Activated naive CD8-positive, alpha-beta T cell (primary cell): ENCODE measurements at regions not wholly inside any gene's neighbourhood (a gene's known extent, or its start where the extent isn't known, plus 50 kb on each side); places are given as distances from the start of the nearest gene placed in this dataset.

ENCODE experiments used
- H3K27ac Mint-ChIP-seq: one replicate; pipeline ENCODE4 v1.8.0; 2021; ENCODE audit warnings: mixed read lengths
- H3K27me3 Mint-ChIP-seq: one replicate; pipeline ENCODE4 v1.8.0; 2021; ENCODE audit warnings: mixed read lengths
- H3K36me3 Mint-ChIP-seq: one replicate; pipeline ENCODE4 v1.8.0; 2021; ENCODE audit warnings: mixed read lengths
- H3K4me1 Mint-ChIP-seq: one replicate; pipeline ENCODE4 v1.8.0; 2021; ENCODE audit warnings: low read depth, mixed read lengths
- H3K4me3 Mint-ChIP-seq: one replicate; pipeline ENCODE4 v1.8.0; 2021; ENCODE audit warnings: mild to moderate bottlenecking, mixed read lengths
- H3K9me3 Mint-ChIP-seq: one replicate; pipeline ENCODE4 v1.8.0; 2021; ENCODE audit warnings: low read depth, mixed read lengths

GRCh38 chrX:122418758-122419157, 765.3 kb upstream of the GRIA3 start:
- no peaks in the 10 kb centered on the region for H3K4me1 Mint-ChIP-seq
- no peaks in the 10 kb centered on the region for H3K9me3 Mint-ChIP-seq
- no peak overlapping the region for H3K27ac Mint-ChIP-seq
- no peak overlapping the region for H3K4me3 Mint-ChIP-seq
- H3K27me3 Mint-ChIP-seq, result no peaks in the 10 kb centered on the region
- no peaks in the 10 kb centered on the region for H3K36me3 Mint-ChIP-seq

- no peaks in the 10 kb centered on the region for H3K27me3 Mint-ChIP-seq
- no peaks in the 10 kb centered on the region for H3K4me1 Mint-ChIP-seq
- H3K36me3 Mint-ChIP-seq, result no peaks in the 10 kb centered on the region
- no peak overlapping the region for H3K27ac Mint-ChIP-seq
- no peak overlapping the region for H3K4me3 Mint-ChIP-seq
- H3K9me3 Mint-ChIP-seq, result no peaks in the 10 kb centered on the region
These were observed 762.5 kb upstream of the GRIA3 start for GRCh38 chrX:122421434-122422121.

GRCh38 chrX:122422547-122422946, 761.5 kb upstream of the GRIA3 start:
- Mint-ChIP-seq H3K27ac (no peak overlapping the region), H3K4me3 (no peak overlapping the region), H3K9me3 (no peaks in the 10 kb centered on the region), H3K36me3 (no peaks in the 10 kb centered on the region), H3K4me1 (no peaks in the 10 kb centered on the region), H3K27me3 (no peaks in the 10 kb centered on the region)

- H3K27ac Mint-ChIP-seq, result no peak overlapping the region
- no peaks in the 10 kb centered on the region for H3K9me3 Mint-ChIP-seq
- H3K36me3 Mint-ChIP-seq, result no peaks in the 10 kb centered on the region
- no peaks in the 10 kb centered on the region for H3K27me3 Mint-ChIP-seq
- H3K4me1 Mint-ChIP-seq, result no peaks in the 10 kb centered on the region
- no peak overlapping the region for H3K4me3 Mint-ChIP-seq
These were observed 749.1 kb upstream of the GRIA3 start for GRCh38 chrX:122434942-122435341.

DNA sequence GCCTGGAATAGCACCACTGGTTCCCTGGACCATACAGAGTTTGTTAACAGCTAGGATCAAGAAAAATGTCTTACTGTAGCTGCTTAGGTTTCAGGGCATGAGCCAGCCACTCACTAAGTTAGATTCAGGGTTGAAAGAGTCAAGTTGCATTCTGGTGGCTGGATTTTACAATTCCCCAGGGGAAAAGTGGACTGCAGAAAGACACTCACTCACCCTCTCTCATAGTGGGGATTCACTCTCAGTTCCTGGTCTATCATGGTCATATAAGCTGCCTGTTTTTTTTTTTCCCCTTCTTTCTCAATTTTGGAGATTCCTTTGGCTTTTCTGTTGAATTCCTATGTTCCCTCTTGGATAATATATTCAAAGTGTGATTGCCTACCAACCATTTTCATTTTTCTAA, 744.2 kb upstream of the GRIA3 start:
- Mint-ChIP-seq H3K36me3 (no peaks in the 10 kb centered on the region), H3K27ac (no peak overlapping the region), H3K4me3 (no peak overlapping the region), H3K9me3 (peaks cover 3% of the 10 kb centered on the region), H3K27me3 (no peaks in the 10 kb centered on the region), H3K4me1 (no peaks in the 10 kb centered on the region)

DNA sequence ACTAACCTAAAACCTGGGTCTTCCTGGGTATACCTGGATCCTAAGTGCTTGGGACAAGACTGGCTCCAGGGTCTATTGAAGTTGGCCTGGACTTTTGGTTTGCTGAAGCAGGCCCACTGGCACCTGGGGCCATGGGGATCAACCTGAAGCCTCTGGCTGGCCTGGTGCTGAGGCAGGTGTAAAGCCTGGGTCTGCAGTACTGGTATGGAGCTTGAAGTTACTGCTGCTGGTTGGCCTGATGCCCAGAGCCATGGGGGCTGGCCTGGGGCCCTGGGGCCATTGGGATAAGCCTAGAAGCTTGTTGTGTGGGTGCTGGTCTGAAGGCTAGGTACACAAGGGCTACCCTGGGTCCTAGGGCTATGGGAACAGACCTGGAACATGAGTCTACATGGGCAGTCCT, 743.2 kb upstream of the GRIA3 start:
- Mint-ChIP-seq H3K27ac (no peak overlapping the region), H3K36me3 (no peaks in the 10 kb centered on the region), H3K9me3 (peaks cover 3% of the 10 kb centered on the region), H3K4me1 (no peaks in the 10 kb centered on the region), H3K27me3 (no peaks in the 10 kb centered on the region), H3K4me3 (no peak overlapping the region)

DNA sequence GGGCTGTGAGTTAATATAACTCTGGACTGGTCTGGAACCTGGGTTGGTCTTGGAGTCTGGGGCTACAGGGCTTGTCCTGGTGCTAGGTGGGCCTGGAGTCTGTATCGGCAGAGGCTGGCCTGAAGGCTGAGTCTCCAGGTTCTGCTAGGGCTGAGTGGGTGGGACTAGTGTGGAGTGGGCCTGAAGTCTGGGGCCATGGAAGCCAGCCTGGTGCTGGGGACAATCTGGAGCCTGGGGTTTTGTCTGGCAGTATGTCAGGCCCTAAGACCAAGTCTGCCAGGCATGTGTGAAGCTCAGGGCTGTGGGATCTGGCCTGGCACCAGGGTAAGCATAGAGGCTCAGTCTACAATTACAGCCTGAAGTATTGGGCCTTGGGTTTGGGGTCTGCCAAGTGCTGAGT, 742.6 kb upstream of the GRIA3 start:
- H3K36me3 Mint-ChIP-seq, result no peaks in the 10 kb centered on the region
- H3K27me3 Mint-ChIP-seq, result no peaks in the 10 kb centered on the region
- peaks cover 3% of the 10 kb centered on the region for H3K9me3 Mint-ChIP-seq
- no peak overlapping the region for H3K27ac Mint-ChIP-seq
- no peaks in the 10 kb centered on the region for H3K4me1 Mint-ChIP-seq
- H3K4me3 Mint-ChIP-seq, result no peak overlapping the region

GRCh38 chrX:122445466-122445865, 738.6 kb upstream of the GRIA3 start:
- Mint-ChIP-seq H3K36me3 (no peaks in the 10 kb centered on the region), H3K4me3 (no peak overlapping the region), H3K27ac (no peak overlapping the region), H3K27me3 (no peaks in the 10 kb centered on the region), H3K4me1 (no peaks in the 10 kb centered on the region), H3K9me3 (peaks cover 7% of the 10 kb centered on the region)

DNA sequence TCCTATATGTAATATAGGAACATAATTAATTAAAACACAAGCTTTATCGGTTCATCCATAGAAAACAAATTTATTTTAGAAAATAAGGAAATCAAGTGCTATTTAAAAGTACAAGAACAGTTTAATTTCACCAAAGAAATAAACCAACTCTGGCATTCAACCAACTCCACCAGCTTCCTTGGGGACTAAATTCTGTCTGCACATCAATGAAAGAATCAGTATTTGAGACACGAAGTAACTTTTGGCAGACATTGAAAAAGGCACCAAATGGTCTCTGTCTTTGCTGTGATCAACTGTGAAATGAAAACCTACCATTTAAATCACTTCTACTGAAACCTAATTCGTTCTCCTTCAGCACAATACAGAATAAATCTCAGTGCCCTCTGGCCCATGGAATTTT, 719.7 kb upstream of the GRIA3 start:
- no peaks in the 10 kb centered on the region for H3K36me3 Mint-ChIP-seq

GRCh38 chrX:122475306-122475705, 708.8 kb upstream of the GRIA3 start:
- Mint-ChIP-seq H3K9me3 (peaks cover 3% of the 10 kb centered on the region), H3K27ac (no peak overlapping the region), H3K4me3 (no peak overlapping the region), H3K27me3 (no peaks in the 10 kb centered on the region), H3K4me1 (no peaks in the 10 kb centered on the region), H3K36me3 (no peaks in the 10 kb centered on the region)

More for the DNA sequence above, 719.7 kb upstream of the GRIA3 start:
- no peaks in the 10 kb centered on the region for H3K4me1 Mint-ChIP-seq
- no peaks in the 10 kb centered on the region for H3K27me3 Mint-ChIP-seq
- H3K9me3 Mint-ChIP-seq, result no peaks in the 10 kb centered on the region
- H3K4me3 Mint-ChIP-seq, result no peak overlapping the region
- H3K27ac Mint-ChIP-seq, result no peak overlapping the region

DNA sequence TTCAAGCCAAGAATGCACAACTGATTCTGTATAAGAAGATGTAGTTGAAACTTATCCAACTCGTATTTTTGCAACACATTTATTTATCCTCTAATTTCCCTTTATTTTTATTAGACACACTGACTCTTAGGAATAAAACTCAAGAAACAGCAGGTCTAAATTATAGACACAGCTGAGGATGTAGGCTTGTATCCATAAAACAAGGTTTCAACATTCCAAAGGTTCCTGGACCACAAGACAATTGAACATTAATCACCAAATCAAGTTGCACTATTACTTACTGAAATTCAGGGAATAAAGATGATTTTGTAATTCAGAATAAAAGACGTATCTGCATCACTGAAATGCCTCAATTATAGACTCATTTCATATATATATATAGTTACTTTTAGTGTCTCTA, 683.5 kb upstream of the GRIA3 start:
- H3K9me3 Mint-ChIP-seq, result no peaks in the 10 kb centered on the region
- H3K27me3 Mint-ChIP-seq, result no peaks in the 10 kb centered on the region
- H3K27ac Mint-ChIP-seq, result no peak overlapping the region
- H3K4me3 Mint-ChIP-seq, result no peak overlapping the region
- H3K36me3 Mint-ChIP-seq, result no peaks in the 10 kb centered on the region
- H3K4me1 Mint-ChIP-seq, result no peaks in the 10 kb centered on the region

- no peaks in the 10 kb centered on the region for H3K36me3 Mint-ChIP-seq
- H3K4me1 Mint-ChIP-seq, result no peaks in the 10 kb centered on the region
- H3K27me3 Mint-ChIP-seq, result no peaks in the 10 kb centered on the region
- H3K4me3 Mint-ChIP-seq, result no peak overlapping the region
- no peaks in the 10 kb centered on the region for H3K9me3 Mint-ChIP-seq
- no peak overlapping the region for H3K27ac Mint-ChIP-seq
These were observed 682.4 kb upstream of the GRIA3 start for GRCh38 chrX:122501652-122502051.

- H3K27me3 Mint-ChIP-seq, result no peaks in the 10 kb centered on the region
- H3K27ac Mint-ChIP-seq, result no peak overlapping the region
- H3K4me1 Mint-ChIP-seq, result no peaks in the 10 kb centered on the region
- no peaks in the 10 kb centered on the region for H3K36me3 Mint-ChIP-seq
- H3K4me3 Mint-ChIP-seq, result no peak overlapping the region
- no peaks in the 10 kb centered on the region for H3K9me3 Mint-ChIP-seq
These were observed 680.1 kb upstream of the GRIA3 start for GRCh38 chrX:122504026-122504425.

DNA sequence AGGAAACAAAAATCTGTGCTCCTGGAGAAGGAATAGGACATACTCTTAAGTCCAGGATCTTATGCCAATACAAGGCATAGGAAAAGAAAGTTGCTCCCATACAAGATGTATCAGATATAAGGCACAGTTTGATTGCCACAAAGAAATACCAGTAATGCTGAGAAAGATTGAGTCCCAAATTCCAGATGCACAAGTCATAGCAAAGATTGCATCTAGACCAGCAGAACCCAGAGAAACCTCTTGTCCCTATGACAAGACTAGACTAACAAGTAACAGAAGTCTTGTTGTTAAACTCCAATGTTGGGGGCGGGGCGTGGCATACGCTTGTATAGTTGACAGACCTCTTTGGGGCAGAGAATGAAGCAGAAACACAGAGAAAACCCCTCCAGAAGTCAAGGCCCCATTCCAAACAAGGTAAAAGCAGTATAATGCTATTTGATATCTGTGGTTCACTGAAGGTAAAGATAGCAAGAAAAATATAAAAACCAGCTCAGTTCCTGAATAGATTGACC, 671.5 kb upstream of the GRIA3 start:
- no peaks in the 10 kb centered on the region for H3K4me1 Mint-ChIP-seq
- H3K36me3 Mint-ChIP-seq, result no peaks in the 10 kb centered on the region
- no peak overlapping the region for H3K27ac Mint-ChIP-seq
- H3K4me3 Mint-ChIP-seq, result no peak overlapping the region
- no peaks in the 10 kb centered on the region for H3K9me3 Mint-ChIP-seq
- no peaks in the 10 kb centered on the region for H3K27me3 Mint-ChIP-seq

- H3K36me3 Mint-ChIP-seq, result no peaks in the 10 kb centered on the region
- no peaks in the 10 kb centered on the region for H3K27me3 Mint-ChIP-seq
- no peak overlapping the region for H3K4me3 Mint-ChIP-seq
- no peaks in the 10 kb centered on the region for H3K9me3 Mint-ChIP-seq
- no peaks in the 10 kb centered on the region for H3K4me1 Mint-ChIP-seq
- H3K27ac Mint-ChIP-seq, result no peak overlapping the region
These were observed 666.3 kb upstream of the GRIA3 start for GRCh38 chrX:122517786-122518185.

- Mint-ChIP-seq H3K27ac (no peak overlapping the region), H3K4me3 (no peak overlapping the region), H3K36me3 (no peaks in the 10 kb centered on the region), H3K27me3 (no peaks in the 10 kb centered on the region), H3K4me1 (no peaks in the 10 kb centered on the region), H3K9me3 (no peaks in the 10 kb centered on the region)
These were observed 638.3 kb upstream of the GRIA3 start for GRCh38 chrX:122545778-122546177.
